Astrocyte (in vitro differentiated cells and primary cell): ENCODE measurements at regions not wholly inside any gene's neighbourhood (a gene's known extent, or its start where the extent isn't known, plus 50 kb on each side); places are given as distances from the start of the nearest gene placed in this dataset.

ENCODE experiments used
- DNase-seq: peaks from one replicate; pipeline ENCODE4 v3.0.0-alpha.2; 2010; ENCODE audit warnings: low read depth
- FAIRE-seq: peaks from 2 replicates; lab custom pipeline; 2011; peaks lifted over from hg19 to GRCh38; lab: Jason Lieb, UNC
- H2AFZ ChIP-seq: 2 replicates; pipeline ENCODE4 v1.6.0; 2012; ENCODE audit warnings: low read depth, low read length, inconsistent platforms
- H3K27ac ChIP-seq: 2 replicates; pipeline ENCODE4 v1.5.1; 2011; ENCODE audit warnings: low read depth, low read length, inconsistent platforms
- H3K27me3 ChIP-seq: 2 replicates; pipeline ENCODE4 v1.6.0; 2011; ENCODE audit warnings: low read length, inconsistent platforms; ENCODE audit not compliant: insufficient read depth
- H3K36me3 ChIP-seq: 2 replicates; pipeline ENCODE4 v1.5.1; 2011; ENCODE audit warnings: low read length, inconsistent platforms; ENCODE audit not compliant: insufficient read depth
- H3K4me1 ChIP-seq: 2 replicates; pipeline ENCODE4 v1.5.1; 2011; ENCODE audit warnings: low read length, inconsistent platforms; ENCODE audit not compliant: insufficient read depth
- H3K4me2 ChIP-seq: 2 replicates; pipeline ENCODE4 v1.6.0; 2012; ENCODE audit warnings: low read length, inconsistent platforms
- H3K4me3 ChIP-seq: 2 replicates; pipeline ENCODE4 v1.5.1; 2011; ENCODE audit warnings: low read depth, mild to moderate bottlenecking, low read length, inconsistent platforms; ENCODE audit not compliant: insufficient read depth
- H3K79me2 ChIP-seq: 2 replicates; pipeline ENCODE4 v1.6.0; 2012; ENCODE audit warnings: mild to moderate bottlenecking, low read length, inconsistent platforms; ENCODE audit not compliant: insufficient read depth
- H3K9ac ChIP-seq: 2 replicates; pipeline ENCODE4 v1.6.0; 2012; ENCODE audit warnings: mild to moderate bottlenecking, low read length, inconsistent platforms
- H3K9me3 ChIP-seq: 2 replicates; pipeline ENCODE4 v1.5.1; 2012; ENCODE audit warnings: low read depth, mild to moderate bottlenecking, low read length, inconsistent platforms; ENCODE audit not compliant: insufficient read depth
- H4K20me1 ChIP-seq: 2 replicates; pipeline ENCODE4 v1.6.0; 2012; ENCODE audit warnings: low read length, inconsistent platforms; ENCODE audit not compliant: insufficient read depth
- H3K27ac Mint-ChIP-seq: one replicate; pipeline ENCODE4 v1.8.0; 2021; ENCODE audit warnings: mild to moderate bottlenecking, mixed read lengths; ENCODE audit not compliant: unreplicated experiment
- H3K27me3 Mint-ChIP-seq: one replicate; pipeline ENCODE4 v1.8.0; 2021; ENCODE audit warnings: low read depth, mixed read lengths; ENCODE audit not compliant: unreplicated experiment
- H3K36me3 Mint-ChIP-seq: one replicate; pipeline ENCODE4 v1.8.0; 2021; ENCODE audit warnings: low read depth, mixed read lengths; ENCODE audit not compliant: unreplicated experiment
- H3K4me1 Mint-ChIP-seq: one replicate; pipeline ENCODE4 v1.8.0; 2021; ENCODE audit warnings: low read depth, mixed read lengths; ENCODE audit not compliant: unreplicated experiment
- H3K4me3 Mint-ChIP-seq: one replicate; pipeline ENCODE4 v1.8.0; 2021; ENCODE audit warnings: mild to moderate bottlenecking, moderate library complexity, mixed read lengths; ENCODE audit not compliant: unreplicated experiment
- H3K9me3 Mint-ChIP-seq: one replicate; pipeline ENCODE4 v1.8.0; 2021; ENCODE audit warnings: mild to moderate bottlenecking, mixed read lengths; ENCODE audit not compliant: unreplicated experiment
- EZH2 ChIP-seq: IDR thresholded peaks from 2 replicates; pipeline ENCODE4 v1.6.1; 2012; ENCODE audit warnings: mild to moderate bottlenecking, low read length, inconsistent platforms; ENCODE audit not compliant: insufficient read depth
- TF ChIP-seq, protein P1 (sequence below): IDR thresholded peaks from 2 replicates; pipeline ENCODE4 v1.5.1; 2011; ENCODE audit warnings: low read depth, mild to moderate bottlenecking, inconsistent platforms, low read length, moderate library complexity; ENCODE audit not compliant: insufficient read depth

DNA sequence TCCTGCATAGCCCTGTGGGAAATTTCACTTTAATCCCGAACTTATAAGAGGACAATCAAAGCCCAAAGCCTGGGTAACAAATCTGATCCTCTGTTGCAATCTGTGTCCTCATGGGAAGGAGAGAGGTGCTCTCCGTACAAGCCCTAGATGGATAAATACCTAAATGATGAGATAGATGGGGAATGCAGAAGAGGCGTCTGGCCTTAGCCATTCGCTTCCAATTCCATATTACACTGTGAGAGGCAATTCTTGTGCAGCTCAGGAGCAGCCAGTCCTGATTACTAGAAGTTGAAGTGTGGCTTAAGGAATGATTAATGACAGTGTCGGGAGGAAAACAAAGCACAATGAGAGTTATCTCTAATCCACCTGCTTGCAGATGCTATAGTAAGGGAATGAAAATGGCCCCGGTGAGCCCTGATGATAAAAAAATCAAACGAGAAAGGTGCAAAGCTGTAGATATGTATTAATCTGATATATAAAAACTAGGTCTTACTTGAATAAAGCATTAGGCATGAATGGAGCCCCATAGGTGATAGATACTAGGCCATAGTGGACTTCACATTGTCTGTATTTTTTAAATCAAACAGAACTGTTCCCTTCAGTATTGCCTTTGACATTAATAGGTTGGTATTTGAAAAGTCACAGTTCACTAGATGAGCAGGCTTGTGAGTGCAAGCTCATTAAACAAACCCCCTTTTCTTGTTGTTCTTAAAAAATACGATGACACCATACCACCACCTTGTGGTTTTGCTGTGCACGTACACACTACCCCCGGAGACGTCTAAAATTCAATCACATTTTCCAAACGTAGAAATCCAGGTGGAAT lies 54.2 kb upstream of the TMCO5A start:
- DNase-seq (peak; percentile 82), FAIRE-seq (peak; percentile 98)
- H2AFZ ChIP-seq: no peak overlapping the region
- Mint-ChIP-seq H3K27ac (peak overlapping the region; percentile 13), H3K4me3 (no peak overlapping the region), H3K36me3 (no peaks in the 10 kb centered on the region), H3K4me1 (peaks cover 31% of the 10 kb centered on the region), H3K27me3 (no peaks in the 10 kb centered on the region), H3K9me3 (no peaks in the 10 kb centered on the region)
- no peaks in the 10 kb centered on the region for H3K27me3 ChIP-seq
- TF ChIP-seq EZH2: no peak
- TF ChIP-seq, protein P1, sequence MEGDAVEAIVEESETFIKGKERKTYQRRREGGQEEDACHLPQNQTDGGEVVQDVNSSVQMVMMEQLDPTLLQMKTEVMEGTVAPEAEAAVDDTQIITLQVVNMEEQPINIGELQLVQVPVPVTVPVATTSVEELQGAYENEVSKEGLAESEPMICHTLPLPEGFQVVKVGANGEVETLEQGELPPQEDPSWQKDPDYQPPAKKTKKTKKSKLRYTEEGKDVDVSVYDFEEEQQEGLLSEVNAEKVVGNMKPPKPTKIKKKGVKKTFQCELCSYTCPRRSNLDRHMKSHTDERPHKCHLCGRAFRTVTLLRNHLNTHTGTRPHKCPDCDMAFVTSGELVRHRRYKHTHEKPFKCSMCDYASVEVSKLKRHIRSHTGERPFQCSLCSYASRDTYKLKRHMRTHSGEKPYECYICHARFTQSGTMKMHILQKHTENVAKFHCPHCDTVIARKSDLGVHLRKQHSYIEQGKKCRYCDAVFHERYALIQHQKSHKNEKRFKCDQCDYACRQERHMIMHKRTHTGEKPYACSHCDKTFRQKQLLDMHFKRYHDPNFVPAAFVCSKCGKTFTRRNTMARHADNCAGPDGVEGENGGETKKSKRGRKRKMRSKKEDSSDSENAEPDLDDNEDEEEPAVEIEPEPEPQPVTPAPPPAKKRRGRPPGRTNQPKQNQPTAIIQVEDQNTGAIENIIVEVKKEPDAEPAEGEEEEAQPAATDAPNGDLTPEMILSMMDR: peak; percentile 95
- H3K36me3 ChIP-seq: no peaks in the 10 kb centered on the region
- peak overlapping the region; percentile 1 for H3K9ac ChIP-seq
- peaks cover 30% of the 10 kb centered on the region for H3K4me1 ChIP-seq
- peak overlapping the region; percentile 43 for H3K4me2 ChIP-seq
- no peaks in the 10 kb centered on the region for H3K9me3 ChIP-seq
- no peak overlapping the region for H3K4me3 ChIP-seq
- H3K79me2 ChIP-seq: no peaks in the 10 kb centered on the region
- no peaks in the 10 kb centered on the region for H4K20me1 ChIP-seq
- peak overlapping the region; percentile 24 for H3K27ac ChIP-seq

DNA sequence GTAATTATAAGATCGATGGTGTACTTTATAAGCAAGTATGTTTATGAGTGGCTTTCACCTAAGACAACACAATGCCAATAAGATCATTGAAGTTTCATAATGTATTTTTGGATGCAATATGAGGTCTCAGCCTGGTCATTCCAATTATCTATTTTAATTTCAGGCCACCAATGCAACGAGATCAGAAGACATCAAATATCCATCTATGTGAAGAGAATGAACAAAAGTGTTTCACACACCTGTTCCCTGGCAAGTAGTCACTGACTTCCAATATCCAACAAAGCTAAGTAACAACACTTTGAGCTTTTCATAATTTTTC lies 53.6 kb upstream of the TMCO5A start:
- DNase-seq: no peak
- peaks cover 31% of the 10 kb centered on the region for H3K4me1 Mint-ChIP-seq
- Histone ChIP-seq H2AFZ (no peak overlapping the region), H3K79me2 (no peaks in the 10 kb centered on the region), H3K27ac (no peak overlapping the region), H3K9me3 (no peaks in the 10 kb centered on the region), H4K20me1 (no peaks in the 10 kb centered on the region), H3K4me3 (no peak overlapping the region), H3K36me3 (no peaks in the 10 kb centered on the region), H3K4me1 (peaks cover 30% of the 10 kb centered on the region), H3K4me2 (no peak overlapping the region), H3K9ac (no peak overlapping the region), H3K27me3 (no peaks in the 10 kb centered on the region)
- TF ChIP-seq, protein P1: no peak
- no peak for TF ChIP-seq EZH2
- no peak for FAIRE-seq
- H3K27me3 Mint-ChIP-seq: no peaks in the 10 kb centered on the region
- H3K9me3 Mint-ChIP-seq: no peaks in the 10 kb centered on the region
- no peak overlapping the region for H3K27ac Mint-ChIP-seq
- H3K4me3 Mint-ChIP-seq: no peak overlapping the region
- H3K36me3 Mint-ChIP-seq: no peaks in the 10 kb centered on the region
